Ishikawa (cell line): ENCODE measurements at regions not wholly inside any gene's neighbourhood (a gene's known extent, or its start where the extent isn't known, plus 50 kb on each side); places are given as distances from the start of the nearest gene placed in this dataset.

Experiments used
- CEBPB ChIP-seq: IDR thresholded peaks from 2 replicates; pipeline ENCODE4 v1.6.1; 2012
- EP300 ChIP-seq: IDR thresholded peaks from 2 replicates; pipeline ENCODE4 v1.6.1; 2012; ENCODE audit warnings: borderline replicate concordance
- NFIC ChIP-seq: IDR thresholded peaks from 2 replicates; pipeline ENCODE4 v1.6.1; 2012
- RAD21 ChIP-seq: IDR thresholded peaks from 2 replicates; pipeline ENCODE4 v1.6.1; 2012; ENCODE audit warnings: low read depth
- TAF1 ChIP-seq: IDR thresholded peaks from 2 replicates; pipeline ENCODE4 v1.6.1; 2012; ENCODE audit warnings: low read depth, mild to moderate bottlenecking
- ZBTB7A ChIP-seq: IDR thresholded peaks from 2 replicates; pipeline ENCODE4 v1.6.1; 2012; ENCODE audit warnings: low read depth
- TF ChIP-seq, protein P1 (sequence below): IDR thresholded peaks from 2 replicates; pipeline ENCODE4 v1.6.1; 2012

GRCh38 chr5:97851036-97851435, 668.0 kb upstream of the RIOK2 start:
- TF ChIP-seq, protein P1, sequence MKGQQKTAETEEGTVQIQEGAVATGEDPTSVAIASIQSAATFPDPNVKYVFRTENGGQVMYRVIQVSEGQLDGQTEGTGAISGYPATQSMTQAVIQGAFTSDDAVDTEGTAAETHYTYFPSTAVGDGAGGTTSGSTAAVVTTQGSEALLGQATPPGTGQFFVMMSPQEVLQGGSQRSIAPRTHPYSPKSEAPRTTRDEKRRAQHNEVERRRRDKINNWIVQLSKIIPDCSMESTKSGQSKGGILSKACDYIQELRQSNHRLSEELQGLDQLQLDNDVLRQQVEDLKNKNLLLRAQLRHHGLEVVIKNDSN: no peak
- TF ChIP-seq TAF1: no peak
- no peak for TF ChIP-seq CEBPB
- TF ChIP-seq EP300: no peak
- no peak for TF ChIP-seq ZBTB7A
- no peak for TF ChIP-seq NFIC
- TF ChIP-seq RAD21: no peak
